B cell (primary cell): ENCODE measurements at regions not wholly inside any gene's neighbourhood (a gene's known extent, or its start where the extent isn't known, plus 50 kb on each side); places are given as distances from the start of the nearest gene placed in this dataset.

ENCODE experiments used
- ATAC-seq: fragments of 200-7000 bp; cut with Tn5 transposase; one replicate; pipeline ENCODE4 v1.10.0; 2021; ENCODE audit warnings: low read depth, mild to moderate bottlenecking, moderate number of reproducible peaks, moderate library complexity
- CTCF ChIA-PET: fragments of 350-600 bp; sonication (Branson Sonifier 250); formaldehyde crosslinking; loops from one replicate; lab custom pipeline; 2021; ENCODE audit warnings: antibody characterized with exemption, inconsistent platforms; lab: Charles Lee
- POLR2A ChIA-PET: fragments of 350-600 bp; sonication (Branson Sonifier 250); formaldehyde crosslinking; loops from one replicate; lab custom pipeline; 2021; ENCODE audit warnings: antibody characterized with exemption; lab: Charles Lee
- DNase-seq: peaks from one replicate; pipeline ENCODE4 v3.0.0; 2013
- H2AFZ ChIP-seq: 2 replicates; pipeline ENCODE4 v1.6.1; 2012; ENCODE audit warnings: mild to moderate bottlenecking, low read depth, low read length; ENCODE audit not compliant: insufficient read depth, poor library complexity, severe bottlenecking
- H3K27ac ChIP-seq, 2 donors: 1 replicate in 1 of 2; 2 replicates in 1 of 2; pipeline ENCODE4 v1.5.1; 2012 to 2013; ENCODE audit warnings: low read length in 2 of 2, mild to moderate bottlenecking in 2 of 2, moderate library complexity in 1 of 2
- H3K27me3 ChIP-seq, 4 experiments: fragments of 200-600 bp in 1 of 4; sonication (generic) in 1 of 4; replicated peaks in 1 of 4; 1 replicate in 2 of 4; 2 replicates in 2 of 4; pipeline versions ENCODE4 v1.6.1 to v1.7.0; 2013 to 2016; ENCODE audit warnings: low read length in 3 of 4, mild to moderate bottlenecking in 2 of 4, mixed read lengths in 1 of 4, moderate library complexity in 1 of 4; ENCODE audit not compliant: insufficient read depth in 4 of 4, control insufficient read depth in 3 of 4; ENCODE audit errors: control extremely low read depth in 1 of 4
- H3K36me3 ChIP-seq, 2 experiments: replicated peaks in 1 of 2; 1 replicate in 1 of 2; 2 replicates in 1 of 2; pipeline versions ENCODE4 v1.6.1 to v1.7.1; 2013; ENCODE audit warnings: low read length in 1 of 2; ENCODE audit not compliant: insufficient read depth in 2 of 2, control insufficient read depth in 1 of 2; ENCODE audit errors: control extremely low read depth in 1 of 2, extremely low read depth in 1 of 2
- H3K4me1 ChIP-seq, 2 donors: fragments of 200-600 bp in 1 of 2; sonication (generic) in 1 of 2; 1 replicate in 1 of 2; 2 replicates in 1 of 2; pipeline versions ENCODE4 v1.5.1 to v1.6.1; 2013 to 2017; ENCODE audit warnings: low read length in 2 of 2; ENCODE audit not compliant: control insufficient read depth in 2 of 2, insufficient read depth in 2 of 2
- H3K4me2 ChIP-seq: replicated peaks from 2 replicates; pipeline ENCODE3; 2012; ENCODE audit warnings: mild to moderate bottlenecking, low read depth, low read length; ENCODE audit not compliant: poor library complexity, severe bottlenecking
- H3K4me3 ChIP-seq, 5 experiments: fragments of 200-600 bp in 1 of 5; sonication (generic) in 1 of 5; 1 replicate in 3 of 5; 2 replicates in 2 of 5; pipeline versions ENCODE4 v1.5.1 to v1.7.0; 2011 to 2016; ENCODE audit warnings: low read length in 4 of 5, mild to moderate bottlenecking in 4 of 5, low read depth in 2 of 5, control low read depth in 1 of 5, moderate library complexity in 1 of 5; ENCODE audit not compliant: insufficient read depth in 1 of 5; ENCODE audit errors: control extremely low read depth in 1 of 5, extremely low read depth in 1 of 5
- H3K79me2 ChIP-seq: fragments of 200-600 bp; sonication (generic); one replicate; pipeline ENCODE4 v1.6.0; 2016; ENCODE audit warnings: low read length; ENCODE audit not compliant: control insufficient read depth, insufficient read depth
- H3K9ac ChIP-seq: fragments of 200-600 bp; sonication (generic); 2 replicates; pipeline ENCODE4 v1.6.1; 2017; ENCODE audit warnings: mild to moderate bottlenecking, low read length, moderate library complexity
- H3K9me3 ChIP-seq, 3 donors: one replicate each; pipeline versions ENCODE4 v1.6.1 to v1.7.1; 2013; ENCODE audit warnings: low read length in 2 of 3; ENCODE audit not compliant: control insufficient read depth in 2 of 3, insufficient read depth in 1 of 3; ENCODE audit errors: control extremely low read depth in 1 of 3
- H4K20me1 ChIP-seq: 2 replicates; pipeline ENCODE4 v1.6.0; 2012; ENCODE audit warnings: mild to moderate bottlenecking, low read length; ENCODE audit not compliant: insufficient read depth, control insufficient read depth, poor library complexity, severe bottlenecking
- H3K27ac Mint-ChIP-seq: one replicate; pipeline ENCODE4 v1.8.0; 2021; ENCODE audit warnings: mixed read lengths
- H3K27me3 Mint-ChIP-seq: one replicate; pipeline ENCODE4 v1.8.0; 2021; ENCODE audit warnings: mixed read lengths
- H3K4me1 Mint-ChIP-seq: one replicate; pipeline ENCODE4 v1.8.0; 2021; ENCODE audit warnings: mixed read lengths
- H3K4me3 Mint-ChIP-seq: one replicate; pipeline ENCODE4 v1.8.0; 2021; ENCODE audit warnings: mixed read lengths
- H3K9me3 Mint-ChIP-seq: one replicate; pipeline ENCODE4 v1.8.0; 2022; ENCODE audit warnings: mixed read lengths; ENCODE audit not compliant: insufficient read depth
- CTCF ChIP-seq: fragments of 200-600 bp; IDR thresholded peaks from one replicate; pipeline ENCODE4 v1.8.0; 2022; ENCODE audit warnings: antibody characterized with exemption, mild to moderate bottlenecking
- EZH2 ChIP-seq: IDR thresholded peaks from 2 replicates; pipeline ENCODE4 v1.6.1; 2012; ENCODE audit warnings: borderline replicate concordance, low read depth, mild to moderate bottlenecking, moderate library complexity, low read length; ENCODE audit not compliant: insufficient read depth, poor library complexity, severe bottlenecking
- WGBS: methylation state at CpG from one replicate; pipeline ENCODE4 v1.1.5; 2013; ENCODE audit warnings: missing lambda C conversion rate; ENCODE audit not compliant: insufficient coverage; 5-methylcytosine and 5-hydroxymethylcytosine counted together
- intact Hi-C: fragments of 100-400 bp; cut with micrococcal nuclease; formaldehyde crosslinking; loops from one replicate; pipeline ENCODE4 v1.10.0; 2022

GRCh38 chr5:135719428-135720063 is 114.9 kb upstream of the SLC25A48 start:
- intact Hi-C loops, result no loop called here
- no peak overlapping the region for H3K27ac Mint-ChIP-seq
- CTCF ChIA-PET, result no interaction called here
- no peak overlapping the region for H2AFZ ChIP-seq
- no peaks in the 10 kb centered on the region for H3K27me3 ChIP-seq
- H3K79me2 ChIP-seq, result no peaks in the 10 kb centered on the region
- H3K9ac ChIP-seq, result no peak overlapping the region
- ATAC-seq (no peak), DNase-seq (no peak)
- POLR2A ChIA-PET, result no interaction called here
- H3K9me3 ChIP-seq, result peaks cover 0 to 3% (median 0%) of the 10 kb centered on the region in 3 donors
- H3K27ac ChIP-seq, result no peak overlapping the region
- H3K27me3 Mint-ChIP-seq, result peaks cover 3% of the 10 kb centered on the region
- no peaks in the 10 kb centered on the region for H3K9me3 Mint-ChIP-seq
- H3K4me3 Mint-ChIP-seq, result no peak overlapping the region
- no peaks in the 10 kb centered on the region for H3K4me1 ChIP-seq
- TF ChIP-seq CTCF, result no peak
- no peak for TF ChIP-seq EZH2
- H3K36me3 ChIP-seq, result no peaks in the 10 kb centered on the region
- WGBS, result 100% methylated on average over 1 of the region's 4 CpGs
- H3K4me1 Mint-ChIP-seq, result no peaks in the 10 kb centered on the region
- no peaks in the 10 kb centered on the region for H4K20me1 ChIP-seq
- no peak overlapping the region for H3K4me2 ChIP-seq
- H3K4me3 ChIP-seq, result no peak overlapping the region

GRCh38 chr5:135718651-135719050 is 115.8 kb upstream of the SLC25A48 start:
- ATAC-seq (no peak), DNase-seq (no peak)
- Histone ChIP-seq H3K4me3 (no peak overlapping the region), H4K20me1 (no peaks in the 10 kb centered on the region), H3K27ac (no peak overlapping the region), H3K9me3 (peaks cover 0 to 6% (median 0%) of the 10 kb centered on the region in 3 donors), H3K36me3 (no peaks in the 10 kb centered on the region), H3K9ac (no peak overlapping the region), H3K4me2 (no peak overlapping the region), H3K4me1 (no peaks in the 10 kb centered on the region), H3K27me3 (no peaks in the 10 kb centered on the region), H2AFZ (no peak overlapping the region), H3K79me2 (no peaks in the 10 kb centered on the region)
- H3K4me3 Mint-ChIP-seq, result no peak overlapping the region
- no peak overlapping the region for H3K27ac Mint-ChIP-seq
- ChIA-PET CTCF (no interaction called here), POLR2A (no interaction called here)
- H3K4me1 Mint-ChIP-seq, result no peaks in the 10 kb centered on the region
- peaks cover 3% of the 10 kb centered on the region for H3K27me3 Mint-ChIP-seq
- TF ChIP-seq EZH2 (no peak), CTCF (no peak)
- intact Hi-C loops, result no loop called here
- H3K9me3 Mint-ChIP-seq, result no peaks in the 10 kb centered on the region
- no CpG with 5 or more reads among the region's 1 CpG for WGBS
